Tongue (tissue), 1 donor: ENCODE measurements at regions not wholly inside any gene's neighbourhood (a gene's known extent, or its start where the extent isn't known, plus 50 kb on each side); places are given as distances from the start of the nearest gene placed in this dataset.

Source experiments
- DNase-seq: peaks from one replicate; pipeline ENCODE4 v3.0.0-alpha.2; 2015

GRCh38 chr1:30405631-30406212 lies 317.7 kb downstream of the MATN1 start:
- DNase-seq, result no peak

- no peak for DNase-seq
Measured at GRCh38 chr1:30405081-30405480, 318.3 kb downstream of the MATN1 start.

- DNase-seq, result no peak
Measured at GRCh38 chr1:30404341-30404740, 319.0 kb downstream of the MATN1 start.

GRCh38 chr1:30403726-30404125 lies 319.7 kb downstream of the MATN1 start:
- no peak for DNase-seq

GRCh38 chr1:30403061-30403645 lies 320.2 kb downstream of the MATN1 start:
- no peak for DNase-seq

GRCh38 chr1:30402031-30402430 lies 321.4 kb downstream of the MATN1 start:
- no peak for DNase-seq

- DNase-seq, result no peak
Measured at GRCh38 chr1:30400507-30400906, 322.9 kb downstream of the MATN1 start.

GRCh38 chr1:30399026-30399425 lies 324.4 kb downstream of the MATN1 start:
- DNase-seq, result no peak

- DNase-seq, result no peak
Measured at GRCh38 chr1:30397576-30397975, 325.8 kb downstream of the MATN1 start.

GRCh38 chr1:30395631-30396030 lies 327.8 kb downstream of the MATN1 start:
- no peak for DNase-seq

- no peak for DNase-seq
Measured at GRCh38 chr1:30388386-30388785, 335.0 kb downstream of the MATN1 start.

- no peak for DNase-seq
Measured at GRCh38 chr1:30386156-30386926, 337.0 kb downstream of the MATN1 start.

GRCh38 chr1:30385246-30385995 lies 338.0 kb downstream of the MATN1 start:
- DNase-seq, result no peak

- DNase-seq, result no peak
Measured at GRCh38 chr1:30384286-30385245, 338.8 kb downstream of the MATN1 start.

- no peak for DNase-seq
Measured at GRCh38 chr1:30383221-30383711, 340.1 kb downstream of the MATN1 start.

- DNase-seq, result no peak
Measured at GRCh38 chr1:30382496-30382895, 340.9 kb downstream of the MATN1 start.

GRCh38 chr1:30381671-30382365 lies 341.6 kb downstream of the MATN1 start:
- no peak for DNase-seq

- DNase-seq, result no peak
Measured at GRCh38 chr1:30381266-30381665, 342.1 kb downstream of the MATN1 start.

GRCh38 chr1:30380625-30380984 lies 342.8 kb downstream of the MATN1 start:
- no peak for DNase-seq

- DNase-seq, result peak; percentile 90
Measured at GRCh38 chr1:30379684-30380624, 343.4 kb downstream of the MATN1 start.
